Panc1 (cell line): ENCODE measurements at regions not wholly inside any gene's neighbourhood (a gene's known extent, or its start where the extent isn't known, plus 50 kb on each side); places are given as distances from the start of the nearest gene placed in this dataset.

Source experiments
- CTCF ChIP-seq: fragments of 450-650 bp; IDR thresholded peaks from 2 replicates; pipeline ENCODE4 v1.5.1; 2017; ENCODE audit warnings: mild to moderate bottlenecking
- POLR2AphosphoS5 ChIP-seq: IDR thresholded peaks from 2 replicates; pipeline ENCODE4 v1.6.1; 2012; ENCODE audit warnings: mild to moderate bottlenecking, low read depth, low read length, moderate library complexity
- TCF7L2 ChIP-seq: IDR thresholded peaks from 2 replicates; pipeline ENCODE4 v1.6.1; 2011; ENCODE audit warnings: mild to moderate bottlenecking, low read depth, low read length, inconsistent platforms
- TF ChIP-seq, protein P1 (sequence below), 2 experiments: IDR thresholded peaks; 2 replicates each; pipeline ENCODE4 v1.6.1; 2011 to 2012; ENCODE audit warnings: low read depth in 2 of 2, control low read depth in 1 of 2, low read length in 1 of 2, mild to moderate bottlenecking in 1 of 2, moderate library complexity in 1 of 2; ENCODE audit not compliant: insufficient read depth in 1 of 2

GRCh38 chr18:67241299-67241698 lies 275.2 kb downstream of the DSEL start:
- TF ChIP-seq POLR2AphosphoS5 (no peak), CTCF (no peak), TCF7L2 (no peak)
- TF ChIP-seq, protein P1, sequence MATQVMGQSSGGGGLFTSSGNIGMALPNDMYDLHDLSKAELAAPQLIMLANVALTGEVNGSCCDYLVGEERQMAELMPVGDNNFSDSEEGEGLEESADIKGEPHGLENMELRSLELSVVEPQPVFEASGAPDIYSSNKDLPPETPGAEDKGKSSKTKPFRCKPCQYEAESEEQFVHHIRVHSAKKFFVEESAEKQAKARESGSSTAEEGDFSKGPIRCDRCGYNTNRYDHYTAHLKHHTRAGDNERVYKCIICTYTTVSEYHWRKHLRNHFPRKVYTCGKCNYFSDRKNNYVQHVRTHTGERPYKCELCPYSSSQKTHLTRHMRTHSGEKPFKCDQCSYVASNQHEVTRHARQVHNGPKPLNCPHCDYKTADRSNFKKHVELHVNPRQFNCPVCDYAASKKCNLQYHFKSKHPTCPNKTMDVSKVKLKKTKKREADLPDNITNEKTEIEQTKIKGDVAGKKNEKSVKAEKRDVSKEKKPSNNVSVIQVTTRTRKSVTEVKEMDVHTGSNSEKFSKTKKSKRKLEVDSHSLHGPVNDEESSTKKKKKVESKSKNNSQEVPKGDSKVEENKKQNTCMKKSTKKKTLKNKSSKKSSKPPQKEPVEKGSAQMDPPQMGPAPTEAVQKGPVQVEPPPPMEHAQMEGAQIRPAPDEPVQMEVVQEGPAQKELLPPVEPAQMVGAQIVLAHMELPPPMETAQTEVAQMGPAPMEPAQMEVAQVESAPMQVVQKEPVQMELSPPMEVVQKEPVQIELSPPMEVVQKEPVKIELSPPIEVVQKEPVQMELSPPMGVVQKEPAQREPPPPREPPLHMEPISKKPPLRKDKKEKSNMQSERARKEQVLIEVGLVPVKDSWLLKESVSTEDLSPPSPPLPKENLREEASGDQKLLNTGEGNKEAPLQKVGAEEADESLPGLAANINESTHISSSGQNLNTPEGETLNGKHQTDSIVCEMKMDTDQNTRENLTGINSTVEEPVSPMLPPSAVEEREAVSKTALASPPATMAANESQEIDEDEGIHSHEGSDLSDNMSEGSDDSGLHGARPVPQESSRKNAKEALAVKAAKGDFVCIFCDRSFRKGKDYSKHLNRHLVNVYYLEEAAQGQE (IDR thresholded peaks at IDR 0.05; ENCODE audit: insufficient read depth in 1 of 2, low read depth in 2 of 2, low read length in 1 of 2) = no peak
